ENCODE measurements at regions not wholly inside any gene's neighbourhood (a gene's known extent, or its start where the extent isn't known, plus 50 kb on each side); places are given as distances from the start of the nearest gene placed in this dataset.

DNA sequence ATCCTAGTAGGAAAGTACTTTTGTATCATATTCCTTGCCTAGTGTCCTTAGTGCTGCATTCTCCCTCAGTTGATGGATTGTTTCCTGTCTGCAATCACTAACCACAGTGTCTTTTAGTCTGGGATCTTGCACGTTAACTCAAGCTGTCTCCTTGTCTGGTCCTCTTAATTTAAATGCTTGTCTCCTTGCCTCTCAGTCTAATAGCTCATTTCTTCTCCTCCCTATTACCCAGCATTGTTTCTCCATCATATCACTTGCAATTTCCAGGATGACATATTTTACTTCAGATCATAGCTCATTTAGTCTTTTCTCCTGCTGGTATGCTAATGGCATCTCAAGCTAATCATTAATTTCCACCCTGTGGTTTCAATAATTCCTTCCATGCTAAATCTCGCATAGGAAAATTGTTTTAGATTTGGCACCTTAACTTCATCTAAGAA lies 2052.0 kb upstream of the C9orf72 start:
- TF ChIP-seq, protein P1, sequence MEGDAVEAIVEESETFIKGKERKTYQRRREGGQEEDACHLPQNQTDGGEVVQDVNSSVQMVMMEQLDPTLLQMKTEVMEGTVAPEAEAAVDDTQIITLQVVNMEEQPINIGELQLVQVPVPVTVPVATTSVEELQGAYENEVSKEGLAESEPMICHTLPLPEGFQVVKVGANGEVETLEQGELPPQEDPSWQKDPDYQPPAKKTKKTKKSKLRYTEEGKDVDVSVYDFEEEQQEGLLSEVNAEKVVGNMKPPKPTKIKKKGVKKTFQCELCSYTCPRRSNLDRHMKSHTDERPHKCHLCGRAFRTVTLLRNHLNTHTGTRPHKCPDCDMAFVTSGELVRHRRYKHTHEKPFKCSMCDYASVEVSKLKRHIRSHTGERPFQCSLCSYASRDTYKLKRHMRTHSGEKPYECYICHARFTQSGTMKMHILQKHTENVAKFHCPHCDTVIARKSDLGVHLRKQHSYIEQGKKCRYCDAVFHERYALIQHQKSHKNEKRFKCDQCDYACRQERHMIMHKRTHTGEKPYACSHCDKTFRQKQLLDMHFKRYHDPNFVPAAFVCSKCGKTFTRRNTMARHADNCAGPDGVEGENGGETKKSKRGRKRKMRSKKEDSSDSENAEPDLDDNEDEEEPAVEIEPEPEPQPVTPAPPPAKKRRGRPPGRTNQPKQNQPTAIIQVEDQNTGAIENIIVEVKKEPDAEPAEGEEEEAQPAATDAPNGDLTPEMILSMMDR (IDR thresholded peaks at IDR 0.05): no peak
- no peak for TF ChIP-seq POLR2A (IDR thresholded peaks at IDR 0.05)

All from testis (tissue), 2 donors.